ENCODE measurements at regions not wholly inside any gene's neighbourhood (a gene's known extent, or its start where the extent isn't known, plus 50 kb on each side); places are given as distances from the start of the nearest gene placed in this dataset.

DNA sequence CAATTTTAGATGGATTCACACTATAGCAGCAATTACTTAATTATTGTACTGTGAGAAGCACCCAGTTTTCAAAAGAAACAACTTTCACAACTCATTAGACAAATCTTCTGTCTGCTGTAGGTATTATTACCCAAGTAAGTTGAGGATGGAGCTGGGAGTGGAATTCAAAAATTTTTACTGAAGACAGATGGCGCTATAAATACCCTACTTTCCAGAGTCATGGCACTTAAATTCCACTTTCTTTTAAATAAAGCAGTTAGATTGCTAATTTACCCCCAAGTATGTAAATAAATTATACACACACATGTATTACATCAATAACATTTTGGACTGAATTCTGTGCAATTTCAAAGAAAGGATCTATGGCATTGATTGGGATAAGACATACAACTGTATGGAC is 166.8 kb downstream of the FTCDNL1 start:
- TF ChIP-seq, protein P1, sequence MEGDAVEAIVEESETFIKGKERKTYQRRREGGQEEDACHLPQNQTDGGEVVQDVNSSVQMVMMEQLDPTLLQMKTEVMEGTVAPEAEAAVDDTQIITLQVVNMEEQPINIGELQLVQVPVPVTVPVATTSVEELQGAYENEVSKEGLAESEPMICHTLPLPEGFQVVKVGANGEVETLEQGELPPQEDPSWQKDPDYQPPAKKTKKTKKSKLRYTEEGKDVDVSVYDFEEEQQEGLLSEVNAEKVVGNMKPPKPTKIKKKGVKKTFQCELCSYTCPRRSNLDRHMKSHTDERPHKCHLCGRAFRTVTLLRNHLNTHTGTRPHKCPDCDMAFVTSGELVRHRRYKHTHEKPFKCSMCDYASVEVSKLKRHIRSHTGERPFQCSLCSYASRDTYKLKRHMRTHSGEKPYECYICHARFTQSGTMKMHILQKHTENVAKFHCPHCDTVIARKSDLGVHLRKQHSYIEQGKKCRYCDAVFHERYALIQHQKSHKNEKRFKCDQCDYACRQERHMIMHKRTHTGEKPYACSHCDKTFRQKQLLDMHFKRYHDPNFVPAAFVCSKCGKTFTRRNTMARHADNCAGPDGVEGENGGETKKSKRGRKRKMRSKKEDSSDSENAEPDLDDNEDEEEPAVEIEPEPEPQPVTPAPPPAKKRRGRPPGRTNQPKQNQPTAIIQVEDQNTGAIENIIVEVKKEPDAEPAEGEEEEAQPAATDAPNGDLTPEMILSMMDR (IDR thresholded peaks at IDR 0.05), result no peak
- TF ChIP-seq KDM1A (IDR thresholded peaks at IDR 0.05; ENCODE audit: low read depth) (no peak), POLR2AphosphoS2 (conservative IDR thresholded peaks at IDR 0.05; ENCODE audit: low read length) (no peak), MAZ (IDR thresholded peaks at IDR 0.05; ENCODE audit: borderline replicate concordance, low read depth, low read length) (no peak), EP300 (IDR thresholded peaks at IDR 0.05) (no peak), RCOR1 (IDR thresholded peaks at IDR 0.05; ENCODE audit: low read depth, low read length) (no peak)
- TF ChIP-seq, protein P2, sequence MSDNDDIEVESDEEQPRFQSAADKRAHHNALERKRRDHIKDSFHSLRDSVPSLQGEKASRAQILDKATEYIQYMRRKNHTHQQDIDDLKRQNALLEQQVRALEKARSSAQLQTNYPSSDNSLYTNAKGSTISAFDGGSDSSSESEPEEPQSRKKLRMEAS (IDR thresholded peaks at IDR 0.05), result no peak

Data from A549 (cell line).